Lung (tissue), 11 donors: ENCODE measurements at regions not wholly inside any gene's neighbourhood (a gene's known extent, or its start where the extent isn't known, plus 50 kb on each side); places are given as distances from the start of the nearest gene placed in this dataset.

Experiments
- ATAC-seq: fragments of 200-7000 bp; cut with Tn5 transposase; one replicate; pipeline ENCODE4 v1.9.1; 2020; ENCODE audit warnings: moderate number of reproducible peaks; ENCODE audit not compliant: insufficient read depth, low FRiP score
- DNase-seq, 3 donors: peaks; one replicate each; pipeline ENCODE4 v3.0.0-alpha.2; 2013 to 2017
- H3K27ac ChIP-seq, 2 donors: one replicate each; pipeline ENCODE4 v1.5.1; 2013; ENCODE audit warnings: mild to moderate bottlenecking in 2 of 2, moderate library complexity in 2 of 2, control low read depth in 1 of 2, inconsistent platforms in 1 of 2, low read depth in 1 of 2, low read length in 1 of 2
- H3K27me3 ChIP-seq, 3 donors: one replicate each; pipeline ENCODE4 v1.5.1; 2013; ENCODE audit warnings: low read length in 2 of 3; ENCODE audit not compliant: control insufficient read depth in 3 of 3, insufficient read depth in 3 of 3
- H3K36me3 ChIP-seq, 4 donors: one replicate each; pipeline ENCODE4 v1.5.1; 2013; ENCODE audit warnings: low read length in 4 of 4, mild to moderate bottlenecking in 1 of 4, moderate library complexity in 1 of 4; ENCODE audit not compliant: control insufficient read depth in 4 of 4, insufficient read depth in 4 of 4
- H3K4me1 ChIP-seq, 5 donors: one replicate each; pipeline ENCODE4 v1.5.1; 2013; ENCODE audit warnings: low read length in 5 of 5, mild to moderate bottlenecking in 2 of 5, moderate library complexity in 1 of 5; ENCODE audit not compliant: control insufficient read depth in 5 of 5, insufficient read depth in 5 of 5
- H3K4me3 ChIP-seq: one replicate; pipeline ENCODE4 v1.5.1; 2013; ENCODE audit warnings: mild to moderate bottlenecking, control low read depth, moderate library complexity
- H3K9ac ChIP-seq, 2 donors: one replicate each; pipeline ENCODE4 v1.5.1; 2013; ENCODE audit warnings: low read length in 2 of 2, control low read depth in 1 of 2; ENCODE audit not compliant: insufficient read depth in 1 of 2
- H3K9me3 ChIP-seq, 4 donors: one replicate each; pipeline ENCODE4 v1.5.1; 2013; ENCODE audit warnings: low read length in 3 of 4, mild to moderate bottlenecking in 1 of 4, moderate library complexity in 1 of 4; ENCODE audit not compliant: control insufficient read depth in 4 of 4, insufficient read depth in 3 of 4
- WGBS, 2 donors: extraction: QIAGEN DNeasy Blood & Tissue Kit; methylation state at CpG; one replicate each; pipeline ENCODE4 v1.1.7; 2013; 5-methylcytosine and 5-hydroxymethylcytosine counted together
- TF ChIP-seq, protein P1 (sequence below): IDR thresholded peaks from 2 replicates; pipeline ENCODE4 v1.5.1; 2012; ENCODE audit warnings: mild to moderate bottlenecking; ENCODE audit errors: control extremely low read depth, extremely low read depth
- donor health status: control.
- donor health status: control.
- donor health status: Bipolar disorder and iron deficiency.
- donor health status: healthy.
- donor health status: DM: yes; HTN: yes; CAD: no.

DNA sequence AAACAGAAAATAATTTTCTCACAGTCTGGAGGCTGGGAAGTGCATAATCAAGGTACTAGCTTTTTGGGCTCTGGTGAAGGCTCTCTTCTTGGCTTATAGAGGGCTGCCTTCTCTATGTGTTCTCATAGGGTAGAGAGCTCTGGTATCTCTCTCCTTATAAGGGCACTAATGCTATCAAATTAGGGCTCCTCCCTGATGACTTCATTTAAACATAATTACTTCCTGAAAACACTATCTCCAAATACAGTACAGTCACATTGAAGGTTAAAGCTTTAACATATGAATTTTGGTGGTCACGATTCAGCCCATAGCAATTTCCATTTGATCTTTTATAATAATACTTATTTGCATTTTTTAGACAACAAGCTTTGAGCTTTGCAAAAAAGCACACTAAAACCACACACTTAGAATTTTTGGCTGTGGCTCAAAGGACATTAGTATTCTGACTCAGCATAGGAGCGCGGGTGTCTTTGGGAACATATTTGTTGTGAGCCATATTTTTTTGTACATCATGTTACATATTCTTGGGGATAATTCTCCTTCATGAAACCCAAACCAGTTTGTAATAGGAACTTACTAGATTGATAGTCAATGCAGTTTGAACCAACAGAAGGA, 808.1 kb upstream of the FBXO33 start:
- ATAC-seq (no peak), DNase-seq (no peak)
- H3K9me3 ChIP-seq: peaks cover 0 to 4% (median 0%) of the 10 kb centered on the region in 4 donors
- no peaks in the 10 kb centered on the region for H3K4me1 ChIP-seq
- no peaks in the 10 kb centered on the region for H3K27me3 ChIP-seq
- TF ChIP-seq, protein P1, sequence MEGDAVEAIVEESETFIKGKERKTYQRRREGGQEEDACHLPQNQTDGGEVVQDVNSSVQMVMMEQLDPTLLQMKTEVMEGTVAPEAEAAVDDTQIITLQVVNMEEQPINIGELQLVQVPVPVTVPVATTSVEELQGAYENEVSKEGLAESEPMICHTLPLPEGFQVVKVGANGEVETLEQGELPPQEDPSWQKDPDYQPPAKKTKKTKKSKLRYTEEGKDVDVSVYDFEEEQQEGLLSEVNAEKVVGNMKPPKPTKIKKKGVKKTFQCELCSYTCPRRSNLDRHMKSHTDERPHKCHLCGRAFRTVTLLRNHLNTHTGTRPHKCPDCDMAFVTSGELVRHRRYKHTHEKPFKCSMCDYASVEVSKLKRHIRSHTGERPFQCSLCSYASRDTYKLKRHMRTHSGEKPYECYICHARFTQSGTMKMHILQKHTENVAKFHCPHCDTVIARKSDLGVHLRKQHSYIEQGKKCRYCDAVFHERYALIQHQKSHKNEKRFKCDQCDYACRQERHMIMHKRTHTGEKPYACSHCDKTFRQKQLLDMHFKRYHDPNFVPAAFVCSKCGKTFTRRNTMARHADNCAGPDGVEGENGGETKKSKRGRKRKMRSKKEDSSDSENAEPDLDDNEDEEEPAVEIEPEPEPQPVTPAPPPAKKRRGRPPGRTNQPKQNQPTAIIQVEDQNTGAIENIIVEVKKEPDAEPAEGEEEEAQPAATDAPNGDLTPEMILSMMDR: no peak
- no peak overlapping the region for H3K4me3 ChIP-seq
- H3K27ac ChIP-seq: no peak overlapping the region
- no peak overlapping the region for H3K9ac ChIP-seq
- WGBS, 2 donors: 90 to 91% methylated on average over 3 of the region's 3 CpGs
- H3K36me3 ChIP-seq: no peaks in the 10 kb centered on the region

DNA sequence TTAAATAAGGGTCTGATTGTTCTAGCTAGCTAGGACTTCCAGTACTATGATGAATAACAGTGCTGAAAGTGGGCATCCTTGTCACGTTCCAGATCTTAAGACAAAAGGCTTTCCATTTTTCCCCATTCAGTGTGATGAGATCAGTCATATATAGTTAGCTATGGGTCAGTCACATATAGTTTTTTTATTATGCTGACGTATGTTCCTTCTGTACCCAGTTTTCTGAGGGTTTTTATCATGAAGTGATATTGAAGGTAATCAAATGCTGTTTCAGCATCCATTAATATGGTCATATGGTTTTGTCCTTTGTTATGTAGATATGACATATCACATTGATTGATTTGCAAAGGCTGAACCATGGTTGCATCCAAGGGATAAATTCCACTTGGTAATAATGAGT, 800.1 kb upstream of the FBXO33 start:
- WGBS, 2 donors: 84 to 85% methylated on average over 2 of the region's 2 CpGs
- Histone ChIP-seq H3K9me3 (peaks cover 0 to 4% (median 1%) of the 10 kb centered on the region in 4 donors), H3K27me3 (no peaks in the 10 kb centered on the region), H3K36me3 (no peaks in the 10 kb centered on the region), H3K4me1 (no peaks in the 10 kb centered on the region), H3K27ac (no peak overlapping the region), H3K4me3 (no peak overlapping the region), H3K9ac (no peak overlapping the region)
- ATAC-seq: no peak
- no peak for DNase-seq
- TF ChIP-seq, protein P1: no peak

DNA sequence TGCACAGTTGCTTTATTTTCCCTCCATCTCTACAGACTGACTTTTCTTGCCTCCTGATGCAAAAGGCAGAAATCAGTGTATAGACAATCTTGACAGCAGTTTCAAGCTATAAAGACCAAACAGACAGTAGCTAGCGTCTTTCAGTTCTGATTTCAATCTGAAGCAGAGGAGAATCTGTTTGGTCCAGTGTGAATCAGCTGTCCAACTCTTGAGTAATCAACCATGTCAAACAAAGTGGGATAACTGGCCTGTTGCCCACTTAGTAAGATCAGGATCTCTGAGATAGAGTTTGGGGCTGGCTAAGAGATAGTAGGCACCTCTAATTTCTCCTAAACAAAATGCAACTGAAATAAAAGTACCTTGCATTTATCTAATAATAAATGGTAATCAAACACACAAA, 797.4 kb upstream of the FBXO33 start:
- Histone ChIP-seq H3K36me3 (no peaks in the 10 kb centered on the region), H3K9ac (no peak overlapping the region), H3K4me1 (no peaks in the 10 kb centered on the region), H3K4me3 (no peak overlapping the region), H3K27ac (no peak overlapping the region), H3K9me3 (peaks cover 0 to 2% (median 0%) of the 10 kb centered on the region in 4 donors), H3K27me3 (no peaks in the 10 kb centered on the region)
- ATAC-seq (no peak), DNase-seq (no peak)
- WGBS, 2 donors: 71 to 74% methylated on average over 1 of the region's 1 CpG
- TF ChIP-seq, protein P1: no peak

DNA sequence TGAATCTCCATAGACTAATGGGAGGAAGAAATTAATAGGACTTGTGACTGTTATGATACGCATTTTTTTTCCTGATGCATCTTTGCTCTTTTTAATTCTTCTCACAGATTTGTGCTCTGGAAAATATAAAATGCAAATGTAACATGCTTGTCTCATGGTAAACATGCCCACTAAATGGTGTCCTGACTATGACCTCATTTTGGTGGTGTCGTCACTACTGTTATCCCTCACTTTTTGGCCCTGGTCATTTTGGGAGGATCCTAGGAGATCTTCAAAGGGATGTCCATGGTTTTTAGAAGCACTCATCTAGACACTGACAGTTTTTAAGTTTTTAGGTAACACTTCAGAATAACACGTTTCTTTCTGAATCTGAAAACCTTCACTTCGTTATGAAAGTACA, 790.8 kb upstream of the FBXO33 start:
- 80 to 86% methylated on average over 4 of the region's 4 CpGs for WGBS, 2 donors
- H3K4me1 ChIP-seq: no peaks in the 10 kb centered on the region
- no peaks in the 10 kb centered on the region for H3K9me3 ChIP-seq
- DNase-seq (no peak), ATAC-seq (no peak)
- no peak overlapping the region for H3K27ac ChIP-seq
- H3K27me3 ChIP-seq: no peaks in the 10 kb centered on the region
- TF ChIP-seq, protein P1: no peak
- no peak overlapping the region for H3K4me3 ChIP-seq
- H3K36me3 ChIP-seq: no peaks in the 10 kb centered on the region
- H3K9ac ChIP-seq: no peak overlapping the region
